GM12878 (cell line): ENCODE measurements at regions not wholly inside any gene's neighbourhood (a gene's known extent, or its start where the extent isn't known, plus 50 kb on each side); places are given as distances from the start of the nearest gene placed in this dataset.

Experiments used
- ATAC-seq: fragments of 200-7000 bp; cut with Tn5 transposase; 3 replicates; pipeline ENCODE4 v1.9.1; 2020; ENCODE audit warnings: mild to moderate bottlenecking, moderate library complexity
- BruUV-seq: library from RNA; stranded (reverse); fragments of 400-500 nt; replicated peaks from 2 replicates; lab custom pipeline; 2021; lab: Mats Ljungman, UMichigan
- CTCF ChIA-PET: fragments of 300-600 bp; sonication (Branson Sonifier 250); formaldehyde crosslinking; extraction: SDS; loops from one replicate; lab custom pipeline; 2021; ENCODE audit warnings: inconsistent platforms; lab: Yijun Ruan, JAX
- POLR2A ChIA-PET: fragments of 350-600 bp; formaldehyde crosslinking; extraction: SDS; loops from one replicate; lab custom pipeline; 2021; ENCODE audit warnings: inconsistent platforms; lab: Charles Lee
- RAD21 ChIA-PET: fragments of 300-600 bp; sonication (Branson Sonifier 250); formaldehyde crosslinking; loops from one replicate; lab custom pipeline; 2023; ENCODE audit warnings: antibody characterized with exemption; ENCODE audit not compliant: unreplicated experiment; lab: Charles Lee
- SMC1A ChIA-PET: fragments of 300-600 bp; sonication (Branson Sonifier 250); formaldehyde crosslinking; loops from one replicate; lab custom pipeline; 2023; ENCODE audit not compliant: unreplicated experiment, uncharacterized antibody; lab: Charles Lee
- DNase-seq: peaks from one replicate; pipeline ENCODE4 v3.0.0-alpha.2; 2011; ENCODE audit warnings: low read depth, low spot score
- FAIRE-seq: peaks from 3 replicates; lab custom pipeline; 2011; peaks lifted over from hg19 to GRCh38; lab: Jason Lieb, UNC
- H2AFZ ChIP-seq: 2 replicates; pipeline ENCODE4 v1.6.0; 2011; ENCODE audit warnings: low read depth, low read length, control low read depth; ENCODE audit not compliant: control insufficient read depth
- H3K27ac ChIP-seq: 2 replicates; pipeline ENCODE4 v1.5.1; 2011; ENCODE audit warnings: control low read depth; ENCODE audit not compliant: control insufficient read depth, insufficient read depth
- H3K27me3 ChIP-seq, 2 experiments: replicated peaks in 1 of 2; 2 replicates each; pipeline versions ENCODE4 v1.6.0 to v1.6.1; 2011; ENCODE audit warnings: low read length in 1 of 2; ENCODE audit not compliant: control insufficient read depth in 2 of 2, insufficient read depth in 2 of 2
- H3K36me3 ChIP-seq, 2 experiments: 2 replicates each; pipeline ENCODE4 v1.5.1; 2011; ENCODE audit warnings: low read length in 1 of 2; ENCODE audit not compliant: control insufficient read depth in 2 of 2, insufficient read depth in 2 of 2
- H3K4me1 ChIP-seq: 2 replicates; pipeline ENCODE4 v1.6.1; 2011; ENCODE audit warnings: mild to moderate bottlenecking, low read length, moderate library complexity, mixed read lengths; ENCODE audit not compliant: control insufficient read depth, insufficient read depth
- H3K4me2 ChIP-seq: 2 replicates; pipeline ENCODE4 v1.6.0; 2011; ENCODE audit warnings: control low read depth; ENCODE audit not compliant: control insufficient read depth, insufficient read depth
- H3K4me3 ChIP-seq: fragments of 200-600 bp; sonication (generic); 2 replicates; pipeline ENCODE4 v1.5.1; 2016
- H3K79me2 ChIP-seq: 2 replicates; pipeline ENCODE4 v1.6.0; 2011; ENCODE audit warnings: low read length; ENCODE audit not compliant: control insufficient read depth, insufficient read depth
- H3K9ac ChIP-seq: 2 replicates; pipeline ENCODE4 v1.8.0; 2011; ENCODE audit warnings: low read length, control low read depth, mixed read lengths; ENCODE audit not compliant: control insufficient read depth, insufficient read depth
- H3K9me3 ChIP-seq: replicated peaks from 3 replicates; pipeline ENCODE4 v1.5.1; 2011; ENCODE audit warnings: mild to moderate bottlenecking, low read length; ENCODE audit not compliant: control insufficient read depth, insufficient read depth
- H4K20me1 ChIP-seq: 2 replicates; pipeline ENCODE4 v1.6.0; 2011; ENCODE audit not compliant: control insufficient read depth, insufficient read depth
- ASH2L ChIP-seq: fragments of 300-600, 200-600 bp; sonication (generic); IDR thresholded peaks from 2 replicates; pipeline ENCODE4 v1.6.1; 2017; ENCODE audit warnings: low read depth, mild to moderate bottlenecking, borderline replicate concordance
- FOS ChIP-seq: IDR thresholded peaks from 3 replicates; pipeline ENCODE4 v1.6.1; 2011; ENCODE audit warnings: borderline replicate concordance; ENCODE audit not compliant: insufficient read length; ENCODE audit errors: extremely low read depth
- FOXK2 ChIP-seq: fragments of 450-650 bp; IDR thresholded peaks from 2 replicates; pipeline ENCODE4 v1.6.1; 2017; ENCODE audit warnings: mild to moderate bottlenecking, moderate library complexity
- JUNB ChIP-seq: IDR thresholded peaks from 2 replicates; pipeline ENCODE4 v1.6.1; 2016; ENCODE audit warnings: antibody characterized with exemption, mild to moderate bottlenecking
- MYC ChIP-seq: IDR thresholded peaks from 2 replicates; pipeline ENCODE4 v1.6.1; 2011; ENCODE audit warnings: mild to moderate bottlenecking, low read length, moderate library complexity, inconsistent platforms; ENCODE audit not compliant: insufficient read depth, insufficient replicate concordance, insufficient read length, severe bottlenecking
- RFX5 ChIP-seq: IDR thresholded peaks from 2 replicates; pipeline ENCODE4 v1.6.1; 2011; ENCODE audit warnings: low read depth, low read length, improper control_type of control experiment
- SMAD1 ChIP-seq: fragments of 450-650 bp; IDR thresholded peaks from 2 replicates; pipeline ENCODE4 v1.6.1; 2018; ENCODE audit warnings: mild to moderate bottlenecking, low read depth; ENCODE audit not compliant: partially characterized antibody
- TCF7 ChIP-seq: IDR thresholded peaks from 2 replicates; pipeline ENCODE4 v1.6.1; 2014; ENCODE audit warnings: antibody characterized with exemption, borderline replicate concordance
- YY1 ChIP-seq: IDR thresholded peaks from 2 replicates; pipeline ENCODE4 v1.6.1; 2011; ENCODE audit warnings: low read depth, mild to moderate bottlenecking, low read length
- ZZZ3 ChIP-seq: IDR thresholded peaks from 2 replicates; pipeline ENCODE4 v1.6.1; 2011; ENCODE audit warnings: low read depth; ENCODE audit not compliant: control insufficient read depth, insufficient read length
- WGBS: methylation state at CpG from one replicate; pipeline ENCODE4 v1.1.6; 2016; ENCODE audit warnings: low lambda C conversion rate; ENCODE audit not compliant: insufficient replicate concordance, insufficient coverage; ENCODE audit errors: missing lambda C conversion rate; 5-methylcytosine and 5-hydroxymethylcytosine counted together
- in situ Hi-C: fragments of 300-500 bp; cut with MboI; formaldehyde crosslinking; loops from 9 replicates; pipeline ENCODE4 v1.14.3; 2018; ENCODE audit warnings: mixed read lengths
- intact Hi-C: fragments of 100-400 bp; cut with micrococcal nuclease; formaldehyde crosslinking; loops from one replicate; pipeline ENCODE4 v1.14.2; 2022; ENCODE audit not compliant: unreplicated experiment
- TF ChIP-seq, protein P1 (sequence below): IDR thresholded peaks from 2 replicates; pipeline ENCODE4 v1.6.1; 2011; ENCODE audit warnings: borderline replicate concordance, low read depth, mild to moderate bottlenecking, moderate library complexity, low read length; ENCODE audit not compliant: insufficient read depth, poor library complexity, severe bottlenecking
- TF ChIP-seq, protein P2 (sequence below): IDR thresholded peaks from 2 replicates; pipeline ENCODE4 v1.6.1; 2012; ENCODE audit warnings: low read depth, low read length, improper control_type of control experiment
- TF ChIP-seq, protein P3 (sequence below): fragments of 450-650 bp; IDR thresholded peaks from 2 replicates; pipeline ENCODE4 v1.6.1; 2017; ENCODE audit warnings: antibody characterized with exemption, mild to moderate bottlenecking, moderate library complexity

DNA sequence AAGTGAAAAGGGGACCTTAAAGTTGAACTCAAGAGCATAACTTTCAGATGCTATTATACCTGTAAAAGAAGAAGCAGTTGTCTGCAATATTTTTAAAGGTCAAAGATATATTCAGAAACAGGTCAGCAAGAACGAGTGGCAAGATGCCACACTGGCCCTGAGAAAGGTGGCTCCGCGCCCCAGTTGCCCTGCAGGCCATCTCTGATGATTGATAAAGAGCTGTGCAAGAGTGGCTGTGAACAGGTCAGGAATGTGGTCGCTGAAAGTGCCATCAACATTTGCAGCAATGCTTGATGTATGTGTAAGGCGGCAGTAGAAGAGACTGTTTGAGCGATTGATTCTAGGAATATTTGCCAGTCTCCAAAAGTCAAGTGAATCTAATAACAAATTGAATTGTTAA, 664.2 kb upstream of the SLC10A2 start:
- 27% methylated on average over 6 of the region's 6 CpGs for WGBS
- ChIA-PET RAD21 (no interaction called here), CTCF (no interaction called here), POLR2A (no interaction called here), SMC1A (no interaction called here)
- intact Hi-C loops (no loop called here), in situ Hi-C loops (no loop called here)
- Histone ChIP-seq H3K36me3 (no peaks in the 10 kb centered on the region), H3K9me3 (no peaks in the 10 kb centered on the region), H3K27ac (no peak overlapping the region), H3K9ac (no peak overlapping the region), H3K4me1 (no peaks in the 10 kb centered on the region), H3K79me2 (no peaks in the 10 kb centered on the region), H2AFZ (no peak overlapping the region), H3K27me3 (no peaks in the 10 kb centered on the region), H3K4me3 (no peak overlapping the region), H3K4me2 (no peak overlapping the region), H4K20me1 (no peaks in the 10 kb centered on the region)
- no TSS peak for BruUV-seq
- no peak for DNase-seq
- no peak for ATAC-seq
- FAIRE-seq: no peak
- TF ChIP-seq YY1: no peak
- TF ChIP-seq, protein P1, sequence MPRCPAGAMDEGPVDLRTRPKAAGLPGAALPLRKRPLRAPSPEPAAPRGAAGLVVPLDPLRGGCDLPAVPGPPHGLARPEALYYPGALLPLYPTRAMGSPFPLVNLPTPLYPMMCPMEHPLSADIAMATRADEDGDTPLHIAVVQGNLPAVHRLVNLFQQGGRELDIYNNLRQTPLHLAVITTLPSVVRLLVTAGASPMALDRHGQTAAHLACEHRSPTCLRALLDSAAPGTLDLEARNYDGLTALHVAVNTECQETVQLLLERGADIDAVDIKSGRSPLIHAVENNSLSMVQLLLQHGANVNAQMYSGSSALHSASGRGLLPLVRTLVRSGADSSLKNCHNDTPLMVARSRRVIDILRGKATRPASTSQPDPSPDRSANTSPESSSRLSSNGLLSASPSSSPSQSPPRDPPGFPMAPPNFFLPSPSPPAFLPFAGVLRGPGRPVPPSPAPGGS: no peak
- no peak for TF ChIP-seq JUNB
- TF ChIP-seq TCF7: no peak
- TF ChIP-seq, protein P2, sequence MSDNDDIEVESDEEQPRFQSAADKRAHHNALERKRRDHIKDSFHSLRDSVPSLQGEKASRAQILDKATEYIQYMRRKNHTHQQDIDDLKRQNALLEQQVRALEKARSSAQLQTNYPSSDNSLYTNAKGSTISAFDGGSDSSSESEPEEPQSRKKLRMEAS: no peak
- no peak for TF ChIP-seq SMAD1
- TF ChIP-seq RFX5: no peak
- TF ChIP-seq FOS: no peak
- TF ChIP-seq ASH2L: no peak
- TF ChIP-seq FOXK2: no peak
- no peak for TF ChIP-seq MYC
- TF ChIP-seq, protein P3, sequence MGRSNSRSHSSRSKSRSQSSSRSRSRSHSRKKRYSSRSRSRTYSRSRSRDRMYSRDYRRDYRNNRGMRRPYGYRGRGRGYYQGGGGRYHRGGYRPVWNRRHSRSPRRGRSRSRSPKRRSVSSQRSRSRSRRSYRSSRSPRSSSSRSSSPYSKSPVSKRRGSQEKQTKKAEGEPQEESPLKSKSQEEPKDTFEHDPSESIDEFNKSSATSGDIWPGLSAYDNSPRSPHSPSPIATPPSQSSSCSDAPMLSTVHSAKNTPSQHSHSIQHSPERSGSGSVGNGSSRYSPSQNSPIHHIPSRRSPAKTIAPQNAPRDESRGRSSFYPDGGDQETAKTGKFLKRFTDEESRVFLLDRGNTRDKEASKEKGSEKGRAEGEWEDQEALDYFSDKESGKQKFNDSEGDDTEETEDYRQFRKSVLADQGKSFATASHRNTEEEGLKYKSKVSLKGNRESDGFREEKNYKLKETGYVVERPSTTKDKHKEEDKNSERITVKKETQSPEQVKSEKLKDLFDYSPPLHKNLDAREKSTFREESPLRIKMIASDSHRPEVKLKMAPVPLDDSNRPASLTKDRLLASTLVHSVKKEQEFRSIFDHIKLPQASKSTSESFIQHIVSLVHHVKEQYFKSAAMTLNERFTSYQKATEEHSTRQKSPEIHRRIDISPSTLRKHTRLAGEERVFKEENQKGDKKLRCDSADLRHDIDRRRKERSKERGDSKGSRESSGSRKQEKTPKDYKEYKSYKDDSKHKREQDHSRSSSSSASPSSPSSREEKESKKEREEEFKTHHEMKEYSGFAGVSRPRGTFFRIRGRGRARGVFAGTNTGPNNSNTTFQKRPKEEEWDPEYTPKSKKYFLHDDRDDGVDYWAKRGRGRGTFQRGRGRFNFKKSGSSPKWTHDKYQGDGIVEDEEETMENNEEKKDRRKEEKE: no peak
- TF ChIP-seq ZZZ3: no peak
